ENCODE measurements at regions not wholly inside any gene's neighbourhood (a gene's known extent, or its start where the extent isn't known, plus 50 kb on each side); places are given as distances from the start of the nearest gene placed in this dataset.

DNA sequence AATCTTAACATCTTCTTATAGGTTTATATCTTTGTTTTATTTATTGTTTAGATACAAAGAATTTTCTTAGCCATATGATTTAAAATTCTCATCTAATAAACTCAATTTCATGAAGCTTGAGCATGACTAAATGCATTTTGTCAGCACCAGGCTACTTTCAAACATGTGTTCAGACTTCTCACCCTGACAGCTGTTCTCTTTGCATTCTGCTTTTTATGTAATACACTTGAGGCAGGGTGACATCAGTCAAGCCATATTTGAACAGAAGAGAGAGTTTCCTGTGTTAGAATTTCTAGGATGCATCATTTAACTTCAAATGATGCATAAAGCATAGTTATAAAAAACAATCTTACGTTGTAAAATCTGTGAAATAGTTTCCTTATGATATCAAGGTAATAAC lies 1295.1 kb upstream of the PCDH20 start:
- no peak overlapping the region for H3K27ac ChIP-seq
- no peak for TF ChIP-seq ZFX (IDR thresholded peaks at IDR 0.05)
- TF ChIP-seq, protein P1, sequence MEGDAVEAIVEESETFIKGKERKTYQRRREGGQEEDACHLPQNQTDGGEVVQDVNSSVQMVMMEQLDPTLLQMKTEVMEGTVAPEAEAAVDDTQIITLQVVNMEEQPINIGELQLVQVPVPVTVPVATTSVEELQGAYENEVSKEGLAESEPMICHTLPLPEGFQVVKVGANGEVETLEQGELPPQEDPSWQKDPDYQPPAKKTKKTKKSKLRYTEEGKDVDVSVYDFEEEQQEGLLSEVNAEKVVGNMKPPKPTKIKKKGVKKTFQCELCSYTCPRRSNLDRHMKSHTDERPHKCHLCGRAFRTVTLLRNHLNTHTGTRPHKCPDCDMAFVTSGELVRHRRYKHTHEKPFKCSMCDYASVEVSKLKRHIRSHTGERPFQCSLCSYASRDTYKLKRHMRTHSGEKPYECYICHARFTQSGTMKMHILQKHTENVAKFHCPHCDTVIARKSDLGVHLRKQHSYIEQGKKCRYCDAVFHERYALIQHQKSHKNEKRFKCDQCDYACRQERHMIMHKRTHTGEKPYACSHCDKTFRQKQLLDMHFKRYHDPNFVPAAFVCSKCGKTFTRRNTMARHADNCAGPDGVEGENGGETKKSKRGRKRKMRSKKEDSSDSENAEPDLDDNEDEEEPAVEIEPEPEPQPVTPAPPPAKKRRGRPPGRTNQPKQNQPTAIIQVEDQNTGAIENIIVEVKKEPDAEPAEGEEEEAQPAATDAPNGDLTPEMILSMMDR (conservative IDR thresholded peaks at IDR 0.05), result no peak

DNA sequence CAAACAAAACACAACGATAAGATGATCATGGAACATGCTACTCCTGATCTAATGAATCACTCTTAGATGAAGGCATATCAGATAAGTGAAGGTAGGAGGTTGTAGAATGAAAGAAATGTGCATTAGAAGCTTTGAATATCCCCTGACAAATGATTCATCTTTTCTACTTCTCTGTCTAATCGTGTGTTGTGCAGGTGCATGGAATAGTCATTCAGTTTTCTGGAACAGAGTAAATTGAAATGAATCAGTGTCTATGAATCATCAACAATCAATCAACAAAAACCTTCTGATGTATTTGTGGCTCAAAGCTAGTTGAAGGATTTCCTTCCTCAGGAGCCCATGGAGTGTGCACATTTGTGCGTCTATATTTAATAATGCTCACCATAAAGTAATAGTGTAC lies 1290.4 kb upstream of the PCDH20 start:
- H3K27ac ChIP-seq, result no peak overlapping the region

DNA sequence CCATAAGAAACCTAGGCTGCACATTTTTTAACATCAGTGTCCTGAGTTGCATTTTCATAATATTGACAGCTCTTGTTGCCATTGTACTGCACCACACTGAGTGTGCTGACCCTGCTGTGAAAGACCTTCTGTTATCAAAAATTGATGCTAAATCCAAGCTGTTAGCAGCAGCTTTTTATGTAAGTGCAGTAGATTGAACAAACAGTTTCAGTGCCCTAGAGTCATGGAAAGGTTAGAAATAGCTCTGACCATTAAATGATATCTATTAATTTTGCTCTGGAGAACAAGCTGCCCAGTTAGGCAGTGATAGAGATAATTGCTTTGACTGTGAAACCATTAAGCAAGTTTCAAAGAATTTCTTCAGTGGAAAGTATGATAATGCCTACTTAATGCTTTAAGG lies 1289.2 kb upstream of the PCDH20 start:
- H3K27ac ChIP-seq, result no peak overlapping the region
- TF ChIP-seq ZFX (IDR thresholded peaks at IDR 0.05), result no peak
- TF ChIP-seq, protein P1 (conservative IDR thresholded peaks at IDR 0.05), result no peak

More for the DNA sequence above, 1290.4 kb upstream of the PCDH20 start:
- TF ChIP-seq, protein P1 (conservative IDR thresholded peaks at IDR 0.05), result no peak
- TF ChIP-seq ZFX (IDR thresholded peaks at IDR 0.05), result no peak

DNA sequence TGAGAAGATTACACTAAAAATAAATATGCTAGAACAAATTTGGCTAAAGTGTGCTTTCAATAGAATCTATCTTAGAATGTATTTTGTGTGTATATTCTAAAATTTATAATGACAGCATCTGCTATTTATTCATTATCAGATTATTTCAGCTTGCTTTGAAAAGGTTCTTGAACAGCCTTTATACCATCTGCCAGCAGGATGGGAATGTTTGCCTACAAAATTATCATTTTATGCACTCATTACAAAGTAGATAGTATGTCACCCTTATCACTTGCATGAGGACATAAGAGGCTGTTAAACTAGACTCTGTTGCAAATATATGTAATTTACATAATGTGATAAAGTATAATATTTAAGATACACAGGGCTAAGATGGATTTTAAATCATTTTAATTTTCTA lies 1286.9 kb upstream of the PCDH20 start:
- TF ChIP-seq, protein P1 (conservative IDR thresholded peaks at IDR 0.05), result no peak
- no peak for TF ChIP-seq ZFX (IDR thresholded peaks at IDR 0.05)
- H3K27ac ChIP-seq, result no peak overlapping the region

DNA sequence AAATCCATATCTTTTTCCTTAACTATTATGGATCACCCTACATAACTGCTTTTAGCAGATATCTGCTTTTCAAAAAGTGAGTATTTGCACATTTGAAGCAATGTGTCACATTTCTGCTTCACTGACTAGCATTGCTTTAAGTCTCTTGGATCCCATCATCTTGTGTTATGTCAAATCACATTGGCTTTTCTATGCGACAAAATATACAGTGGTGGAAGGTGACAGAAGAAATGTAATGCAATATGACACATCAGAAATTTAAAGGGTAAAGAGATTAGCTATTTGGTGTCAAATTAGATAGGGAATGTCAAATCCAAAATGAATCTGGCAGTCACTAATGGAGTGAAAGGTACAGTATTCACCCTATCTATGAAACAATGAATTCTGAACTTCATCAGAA lies 1282.1 kb upstream of the PCDH20 start:
- H3K27ac ChIP-seq, result no peak overlapping the region
- TF ChIP-seq, protein P1 (conservative IDR thresholded peaks at IDR 0.05), result no peak
- no peak for TF ChIP-seq ZFX (IDR thresholded peaks at IDR 0.05)

DNA sequence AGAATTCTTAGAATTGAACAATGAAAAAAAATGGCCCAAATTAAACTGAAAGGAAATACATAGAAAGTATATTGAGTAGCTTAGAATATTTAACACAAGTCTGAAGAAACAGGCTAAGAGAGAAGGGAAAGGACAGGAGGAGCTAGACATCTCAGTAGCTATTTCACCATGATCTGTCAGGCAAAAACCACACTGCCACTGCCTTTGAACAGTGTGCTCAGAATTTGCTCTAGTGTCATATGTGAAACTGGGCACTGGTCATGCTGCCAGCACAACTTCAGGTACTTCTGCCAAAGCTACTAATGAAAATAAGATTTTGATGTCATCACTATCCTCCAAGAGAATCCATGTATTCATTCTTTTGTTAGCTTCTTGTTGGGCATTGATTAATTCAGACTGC lies 1280.8 kb upstream of the PCDH20 start:
- no peak for TF ChIP-seq ZFX (IDR thresholded peaks at IDR 0.05)
- TF ChIP-seq, protein P1 (conservative IDR thresholded peaks at IDR 0.05), result no peak
- H3K27ac ChIP-seq, result no peak overlapping the region

DNA sequence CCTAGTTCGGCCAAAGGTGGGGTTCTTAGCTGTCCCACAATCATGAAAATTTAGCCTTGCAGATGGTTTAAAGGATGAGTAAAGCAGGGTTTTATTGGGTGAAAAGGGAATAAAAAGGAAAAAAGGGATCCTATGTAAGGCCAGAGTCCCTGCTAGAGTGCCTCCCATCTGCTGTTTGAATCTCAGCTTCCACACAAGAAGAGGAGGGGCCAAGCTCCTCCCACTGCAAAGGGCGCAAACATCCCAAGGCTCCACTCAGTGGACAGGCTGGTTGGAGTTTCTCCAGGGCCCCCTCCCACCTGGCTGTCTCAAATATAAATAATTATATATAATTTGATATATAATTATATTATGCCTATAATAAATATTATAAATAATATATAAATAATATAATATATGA lies 1272.1 kb upstream of the PCDH20 start:
- H3K27ac ChIP-seq, result no peak overlapping the region
- TF ChIP-seq, protein P1 (conservative IDR thresholded peaks at IDR 0.05), result no peak
- no peak for TF ChIP-seq ZFX (IDR thresholded peaks at IDR 0.05)

All from C4-2B (cell line).